ENCODE measurements at regions not wholly inside any gene's neighbourhood (a gene's known extent, or its start where the extent isn't known, plus 50 kb on each side); places are given as distances from the start of the nearest gene placed in this dataset.
"Not testable (repeated sequence)": the region's sequence is repeated elsewhere in the genome, so short reads cannot be mapped to it uniquely, and the experiment has no call there.

DNA sequence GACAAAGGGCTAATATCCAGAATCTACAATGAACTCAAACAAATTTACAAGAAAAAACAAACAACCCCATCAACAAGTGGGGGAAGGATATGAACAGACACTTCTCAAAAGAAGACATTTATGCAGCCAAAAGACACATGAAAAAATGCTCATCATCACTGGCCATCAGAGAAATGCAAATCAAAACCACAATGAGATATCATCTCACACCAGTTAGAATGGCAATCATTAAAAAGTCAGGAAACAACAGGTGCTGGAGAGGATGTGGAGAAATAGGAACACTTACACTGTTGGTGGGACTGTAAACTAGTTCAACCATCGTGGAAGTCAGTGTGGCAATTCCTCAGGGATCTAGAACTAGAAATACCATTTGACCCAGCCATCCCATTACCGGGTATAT lies 98.9 kb upstream of the WDR44 start:
- intact Hi-C loops (cut with micrococcal nuclease); H3K9me3 ChIP-seq (ENCODE audit: control insufficient read depth in 1 of 2, low read length in 2 of 2): not testable (repeated sequence)

DNA sequence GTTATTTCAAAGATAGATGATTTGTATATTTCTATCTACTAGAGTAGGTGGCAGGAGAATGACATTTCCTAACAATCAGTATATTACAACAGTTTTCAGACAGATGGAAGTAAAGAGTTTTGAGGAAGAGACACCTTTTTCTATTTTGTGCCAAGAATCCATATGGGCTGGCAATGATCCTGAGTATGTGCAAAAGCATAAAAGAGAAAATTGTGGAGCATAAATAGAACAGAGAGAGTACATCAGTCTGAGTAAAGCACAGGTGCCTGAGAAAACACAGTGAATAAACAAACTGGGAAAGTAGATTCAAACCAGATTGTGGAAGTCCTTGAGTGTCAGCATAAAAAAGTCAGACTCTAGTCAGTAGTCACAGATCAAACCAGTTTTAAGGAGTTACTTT lies 96.8 kb upstream of the WDR44 start:
- Mint-ChIP-seq H3K27ac (no peak overlapping the region), H3K36me3 (no peaks in the 10 kb centered on the region), H3K27me3 (no peaks in the 10 kb centered on the region), H3K4me1 (no peaks in the 10 kb centered on the region), H3K9me3 (no peaks in the 10 kb centered on the region), H3K4me3 (no peak overlapping the region)
- intact Hi-C loops (cut with micrococcal nuclease), result no loop called here
- Histone ChIP-seq H3K27me3 (ENCODE audit: insufficient read depth, low read length) (no peaks in the 10 kb centered on the region), H3K4me3 (ENCODE audit: low read length in 2 of 2) (no peak overlapping the region), H3K4me1 (ENCODE audit: insufficient read depth, low read length) (no peaks in the 10 kb centered on the region), H3K27ac (ENCODE audit: low read depth, low read length) (no peak overlapping the region), H3K36me3 (ENCODE audit: insufficient read depth, low read length) (no peaks in the 10 kb centered on the region), H3K9me3 (ENCODE audit: control insufficient read depth in 1 of 2, low read length in 2 of 2) (no peaks in the 10 kb centered on the region)
- ChIA-PET CTCF (ENCODE audit: partially characterized antibody) (no interaction called here), POLR2A (ENCODE audit: partially characterized antibody) (no interaction called here)
- no peak for DNase-seq

More for the DNA sequence above, 98.9 kb upstream of the WDR44 start:
- H3K36me3 Mint-ChIP-seq; DNase-seq; H3K4me1 ChIP-seq (ENCODE audit: insufficient read depth, low read length); H3K27ac ChIP-seq (ENCODE audit: low read depth, low read length); H3K4me3 ChIP-seq (ENCODE audit: low read length in 2 of 2); H3K9me3 Mint-ChIP-seq; H3K27ac Mint-ChIP-seq; H3K27me3 ChIP-seq (ENCODE audit: insufficient read depth, low read length); POLR2A ChIA-PET (ENCODE audit: partially characterized antibody); H3K27me3 Mint-ChIP-seq; H3K36me3 ChIP-seq (ENCODE audit: insufficient read depth, low read length); H3K4me1 Mint-ChIP-seq; CTCF ChIA-PET (ENCODE audit: partially characterized antibody); H3K4me3 Mint-ChIP-seq: not testable (repeated sequence)

DNA sequence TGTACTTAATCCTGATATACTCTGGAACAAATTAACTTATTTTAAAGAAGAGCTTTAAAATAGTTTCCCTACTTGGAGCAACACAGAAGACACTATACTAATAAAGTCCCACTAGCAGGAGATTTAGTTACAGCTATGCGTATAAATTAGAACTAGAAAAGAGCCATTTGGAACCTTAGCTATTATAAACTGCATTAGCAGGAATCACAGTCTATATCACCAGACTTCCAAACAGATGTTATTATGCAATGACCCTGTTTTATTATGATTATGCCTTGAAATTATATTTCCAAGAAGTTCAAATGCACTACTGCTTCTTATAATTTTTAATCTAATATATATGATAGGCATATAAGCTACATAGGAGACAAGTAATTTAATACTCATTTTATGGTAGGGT lies 95.5 kb upstream of the WDR44 start:
- POLR2A ChIA-PET (ENCODE audit: partially characterized antibody), result no interaction called here
- no peak overlapping the region for H3K27ac Mint-ChIP-seq
- H3K4me3 Mint-ChIP-seq, result no peak overlapping the region
- no peaks in the 10 kb centered on the region for H3K9me3 Mint-ChIP-seq
- CTCF ChIA-PET (ENCODE audit: partially characterized antibody), result no interaction called here
- H3K27me3 Mint-ChIP-seq, result no peaks in the 10 kb centered on the region
- no peaks in the 10 kb centered on the region for H3K4me1 Mint-ChIP-seq
- DNase-seq, result no peak
- Histone ChIP-seq H3K4me3 (ENCODE audit: low read length in 2 of 2) (no peak overlapping the region), H3K9me3 (ENCODE audit: control insufficient read depth in 1 of 2, low read length in 2 of 2) (no peaks in the 10 kb centered on the region), H3K27ac (ENCODE audit: low read depth, low read length) (no peak overlapping the region), H3K27me3 (ENCODE audit: insufficient read depth, low read length) (no peaks in the 10 kb centered on the region), H3K4me1 (ENCODE audit: insufficient read depth, low read length) (no peaks in the 10 kb centered on the region), H3K36me3 (ENCODE audit: insufficient read depth, low read length) (no peaks in the 10 kb centered on the region)
- H3K36me3 Mint-ChIP-seq, result no peaks in the 10 kb centered on the region
- intact Hi-C loops (cut with micrococcal nuclease), result no loop called here

DNA sequence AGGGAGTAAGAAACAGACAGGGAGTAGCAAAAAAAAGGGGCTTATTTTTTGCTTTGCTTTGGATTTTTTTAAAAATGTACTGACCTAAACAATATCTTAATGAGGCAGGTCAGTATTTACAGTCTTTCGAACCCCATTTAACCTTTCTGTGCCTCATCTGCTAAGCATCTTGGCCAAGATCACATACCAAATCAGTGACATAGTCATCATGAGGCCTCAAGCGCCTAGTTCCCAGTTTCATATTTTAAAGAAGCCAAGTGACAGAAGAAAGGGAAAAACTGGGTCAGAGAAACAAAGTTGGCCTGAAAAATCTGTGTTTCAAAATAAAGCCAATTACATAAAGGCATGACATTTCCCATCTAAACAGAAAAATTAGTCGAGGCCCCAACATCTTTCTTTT lies 94.6 kb upstream of the WDR44 start:
- CTCF ChIA-PET (ENCODE audit: partially characterized antibody), result no interaction called here
- no peak overlapping the region for H3K4me3 ChIP-seq (ENCODE audit: low read length in 2 of 2)
- no peak overlapping the region for H3K27ac Mint-ChIP-seq
- H3K27me3 Mint-ChIP-seq, result no peaks in the 10 kb centered on the region
- H3K27ac ChIP-seq (ENCODE audit: low read depth, low read length), result no peak overlapping the region
- H3K27me3 ChIP-seq (ENCODE audit: insufficient read depth, low read length), result no peaks in the 10 kb centered on the region
- intact Hi-C loops (cut with micrococcal nuclease), result no loop called here
- no peaks in the 10 kb centered on the region for H3K9me3 Mint-ChIP-seq
- H3K4me1 ChIP-seq (ENCODE audit: insufficient read depth, low read length), result no peaks in the 10 kb centered on the region
- no peaks in the 10 kb centered on the region for H3K36me3 Mint-ChIP-seq
- POLR2A ChIA-PET (ENCODE audit: partially characterized antibody), result no interaction called here
- no peaks in the 10 kb centered on the region for H3K36me3 ChIP-seq (ENCODE audit: insufficient read depth, low read length)
- H3K4me3 Mint-ChIP-seq, result no peak overlapping the region
- no peak for DNase-seq
- no peaks in the 10 kb centered on the region for H3K9me3 ChIP-seq (ENCODE audit: control insufficient read depth in 1 of 2, low read length in 2 of 2)
- no peaks in the 10 kb centered on the region for H3K4me1 Mint-ChIP-seq

DNA sequence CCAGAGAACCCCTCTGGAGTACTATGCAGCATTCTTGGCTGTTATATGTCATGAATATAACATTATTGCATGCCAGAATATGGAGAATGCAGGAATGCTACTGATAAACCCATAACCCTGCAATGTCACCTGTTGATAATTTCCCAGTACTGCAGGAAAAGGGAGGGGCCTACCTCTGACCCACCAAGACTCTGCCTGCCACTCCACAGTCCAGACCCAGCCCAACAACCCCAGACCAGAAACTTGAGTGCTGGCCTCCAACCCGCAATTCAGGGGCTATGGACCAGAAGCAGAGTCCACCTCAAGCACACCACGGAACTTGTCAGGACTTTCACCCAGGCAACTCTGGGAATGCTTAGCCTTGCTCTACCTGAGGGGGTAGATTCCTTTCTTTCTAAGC lies 92.9 kb upstream of the WDR44 start:
- Histone ChIP-seq H3K4me1 (ENCODE audit: insufficient read depth, low read length) (no peaks in the 10 kb centered on the region), H3K36me3 (ENCODE audit: insufficient read depth, low read length) (no peaks in the 10 kb centered on the region), H3K4me3 (ENCODE audit: low read length in 2 of 2) (no peak overlapping the region), H3K9me3 (ENCODE audit: control insufficient read depth in 1 of 2, low read length in 2 of 2) (no peaks in the 10 kb centered on the region), H3K27ac (ENCODE audit: low read depth, low read length) (no peak overlapping the region), H3K27me3 (ENCODE audit: insufficient read depth, low read length) (no peaks in the 10 kb centered on the region)
- ChIA-PET POLR2A (ENCODE audit: partially characterized antibody) (no interaction called here), CTCF (ENCODE audit: partially characterized antibody) (no interaction called here)
- intact Hi-C loops (cut with micrococcal nuclease), result no loop called here
- Mint-ChIP-seq H3K4me3 (no peak overlapping the region), H3K36me3 (no peaks in the 10 kb centered on the region), H3K9me3 (no peaks in the 10 kb centered on the region), H3K4me1 (no peaks in the 10 kb centered on the region), H3K27ac (no peak overlapping the region), H3K27me3 (peaks cover 0 to 1% of the 10 kb centered on the region in 2 donors)
- DNase-seq, result no peak

DNA sequence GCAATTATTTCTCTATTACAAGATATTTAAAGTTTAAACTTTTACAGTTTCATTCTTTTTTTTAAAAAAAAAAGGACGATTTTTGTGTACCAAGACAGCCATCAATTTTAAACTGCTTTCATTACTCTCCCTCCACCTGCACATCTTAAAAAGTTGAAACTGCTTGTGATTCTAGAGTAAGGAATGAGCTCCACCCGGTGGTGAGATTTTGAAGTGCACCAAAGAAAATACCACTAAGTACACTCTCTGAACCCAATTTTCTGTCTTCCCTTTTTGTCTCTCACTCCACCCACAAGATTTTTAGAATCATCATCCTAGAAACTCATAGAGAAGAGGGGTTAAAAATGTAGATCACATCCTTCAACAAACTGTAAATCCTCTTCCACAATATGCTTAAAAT lies 91.3 kb upstream of the WDR44 start:
- Mint-ChIP-seq H3K9me3 (no peaks in the 10 kb centered on the region), H3K4me3 (no peak overlapping the region), H3K27ac (no peak overlapping the region), H3K36me3 (no peaks in the 10 kb centered on the region), H3K4me1 (no peaks in the 10 kb centered on the region), H3K27me3 (peaks cover 0 to 1% of the 10 kb centered on the region in 2 donors)
- no peak overlapping the region for H3K4me3 ChIP-seq (ENCODE audit: low read length in 2 of 2)
- no peak overlapping the region for H3K27ac ChIP-seq (ENCODE audit: low read depth, low read length)
- H3K4me1 ChIP-seq (ENCODE audit: insufficient read depth, low read length), result no peaks in the 10 kb centered on the region
- H3K27me3 ChIP-seq (ENCODE audit: insufficient read depth, low read length), result no peaks in the 10 kb centered on the region
- POLR2A ChIA-PET (ENCODE audit: partially characterized antibody), result no interaction called here
- no peaks in the 10 kb centered on the region for H3K9me3 ChIP-seq (ENCODE audit: control insufficient read depth in 1 of 2, low read length in 2 of 2)
- peak; percentile 9 to 32 (median 16) for DNase-seq
- H3K36me3 ChIP-seq (ENCODE audit: insufficient read depth, low read length), result no peaks in the 10 kb centered on the region
- CTCF ChIA-PET (ENCODE audit: partially characterized antibody), result interaction anchor here (1.8 kb wide), 1 partner anchor 9 kb away, joined by 3 read pairs; no protein-coding TSS in a partner anchor
- intact Hi-C loops (cut with micrococcal nuclease), result no loop called here

DNA sequence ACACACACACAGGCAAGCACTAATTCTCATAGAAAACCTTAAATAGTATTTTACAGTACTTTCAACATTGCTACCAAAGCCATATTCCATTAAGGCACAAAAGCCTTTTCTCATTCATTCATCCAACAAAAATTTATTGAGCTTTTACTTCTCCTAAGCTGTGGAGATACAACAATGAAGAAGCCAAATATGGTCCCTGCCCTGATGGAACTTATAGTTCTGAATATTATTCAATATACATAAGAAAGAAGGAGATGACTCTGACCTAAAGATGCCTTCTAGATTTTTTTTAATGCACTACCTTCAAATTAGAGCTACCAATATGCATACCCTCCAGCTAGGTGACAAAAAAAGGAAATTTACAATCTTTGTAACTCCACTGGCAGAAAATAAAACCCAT lies 90.0 kb upstream of the WDR44 start:
- H3K27ac Mint-ChIP-seq, result no peak overlapping the region
- no peaks in the 10 kb centered on the region for H3K9me3 Mint-ChIP-seq
- no peak overlapping the region for H3K4me3 Mint-ChIP-seq
- H3K27me3 Mint-ChIP-seq, result peaks cover 0 to 1% of the 10 kb centered on the region in 2 donors
- DNase-seq, result no peak
- CTCF ChIA-PET (ENCODE audit: partially characterized antibody), result interaction anchor here (1.0 to 1.8 kb wide), 2 partner anchors 9 to 11 kb away, joined by 3 to 4 read pairs; no protein-coding TSS in a partner anchor
- Histone ChIP-seq H3K36me3 (ENCODE audit: insufficient read depth, low read length) (no peaks in the 10 kb centered on the region), H3K4me1 (ENCODE audit: insufficient read depth, low read length) (no peaks in the 10 kb centered on the region), H3K9me3 (ENCODE audit: control insufficient read depth in 1 of 2, low read length in 2 of 2) (no peaks in the 10 kb centered on the region), H3K27ac (ENCODE audit: low read depth, low read length) (no peak overlapping the region), H3K27me3 (ENCODE audit: insufficient read depth, low read length) (no peaks in the 10 kb centered on the region), H3K4me3 (ENCODE audit: low read length in 2 of 2) (no peak overlapping the region)
- intact Hi-C loops (cut with micrococcal nuclease), result no loop called here
- no peaks in the 10 kb centered on the region for H3K4me1 Mint-ChIP-seq
- POLR2A ChIA-PET (ENCODE audit: partially characterized antibody), result no interaction called here
- H3K36me3 Mint-ChIP-seq, result no peaks in the 10 kb centered on the region

DNA sequence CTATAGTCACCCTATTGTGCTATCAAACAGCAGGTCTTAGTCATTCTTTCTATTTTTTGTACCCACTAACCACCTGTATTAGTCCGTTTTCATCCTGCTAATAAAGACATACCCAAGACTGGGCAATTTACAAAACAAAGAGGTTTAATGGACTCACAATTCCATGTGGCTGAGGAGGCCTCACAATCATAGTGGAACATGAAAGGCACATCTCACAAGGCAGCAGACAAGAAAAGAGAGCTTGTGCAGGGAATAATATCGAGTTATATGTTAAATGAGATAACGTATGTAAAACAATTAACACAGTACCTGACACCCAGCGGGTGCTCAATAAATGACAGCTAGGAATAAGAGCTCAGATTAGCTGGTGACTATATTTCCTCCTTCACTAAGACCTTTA lies 88.1 kb upstream of the WDR44 start:
- H3K27ac Mint-ChIP-seq, result no peak overlapping the region
- intact Hi-C loops (cut with micrococcal nuclease), result no loop called here
- DNase-seq, result no peak
- H3K9me3 ChIP-seq (ENCODE audit: control insufficient read depth in 1 of 2, low read length in 2 of 2), result no peaks in the 10 kb centered on the region
- POLR2A ChIA-PET (ENCODE audit: partially characterized antibody), result no interaction called here
- no peaks in the 10 kb centered on the region for H3K36me3 ChIP-seq (ENCODE audit: insufficient read depth, low read length)
- no peaks in the 10 kb centered on the region for H3K27me3 ChIP-seq (ENCODE audit: insufficient read depth, low read length)
- H3K4me1 Mint-ChIP-seq, result no peaks in the 10 kb centered on the region
- H3K27me3 Mint-ChIP-seq, result peaks cover 0 to 1% of the 10 kb centered on the region in 2 donors
- no peak overlapping the region for H3K27ac ChIP-seq (ENCODE audit: low read depth, low read length)
- H3K4me3 ChIP-seq (ENCODE audit: low read length in 2 of 2), result no peak overlapping the region
- H3K4me3 Mint-ChIP-seq, result no peak overlapping the region
- no peaks in the 10 kb centered on the region for H3K9me3 Mint-ChIP-seq
- CTCF ChIA-PET (ENCODE audit: partially characterized antibody), result no interaction called here
- no peaks in the 10 kb centered on the region for H3K36me3 Mint-ChIP-seq
- H3K4me1 ChIP-seq (ENCODE audit: insufficient read depth, low read length), result no peaks in the 10 kb centered on the region
